ENCODE measurements at regions not wholly inside any gene's neighbourhood (a gene's known extent, or its start where the extent isn't known, plus 50 kb on each side); places are given as distances from the start of the nearest gene placed in this dataset.
A peak's percentile ranks its signal among the peaks of the same experiment; 100 is the strongest.

DNA sequence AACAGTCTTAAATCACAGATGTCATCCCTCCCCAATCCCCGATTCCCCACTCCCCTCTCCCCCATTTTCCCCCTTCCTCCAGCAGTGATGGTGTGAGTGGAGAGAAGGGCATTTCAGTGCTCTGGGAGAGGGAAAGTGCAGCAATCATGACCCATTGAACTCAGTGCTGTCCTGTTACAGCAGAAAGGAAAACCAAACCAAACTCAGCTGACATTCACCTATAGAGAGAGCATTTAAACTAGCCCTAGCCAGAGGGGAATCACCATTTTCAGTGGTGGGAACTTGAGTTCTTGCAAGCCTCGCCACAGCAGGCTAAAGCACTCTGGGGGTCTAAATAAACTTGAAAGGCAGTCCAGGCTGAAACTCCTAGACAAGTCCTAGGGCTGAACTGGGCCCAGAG is 129.9 kb upstream of the COL21A1 start:
- Mint-ChIP-seq H3K36me3 (ENCODE audit: low read depth) (no peaks in the 10 kb centered on the region), H3K9me3 (ENCODE audit: low read depth) (peaks cover 7% of the 10 kb centered on the region), H3K27ac (ENCODE audit: unreplicated experiment) (no peak overlapping the region), H3K4me1 (ENCODE audit: low read depth) (peaks cover 29% of the 10 kb centered on the region), H3K4me3 (ENCODE audit: unreplicated experiment) (no peak overlapping the region), H3K27me3 (ENCODE audit: low read depth) (no peaks in the 10 kb centered on the region)
- DNase-seq (ENCODE audit: low spot score), result no peak
- TF ChIP-seq, protein P1, sequence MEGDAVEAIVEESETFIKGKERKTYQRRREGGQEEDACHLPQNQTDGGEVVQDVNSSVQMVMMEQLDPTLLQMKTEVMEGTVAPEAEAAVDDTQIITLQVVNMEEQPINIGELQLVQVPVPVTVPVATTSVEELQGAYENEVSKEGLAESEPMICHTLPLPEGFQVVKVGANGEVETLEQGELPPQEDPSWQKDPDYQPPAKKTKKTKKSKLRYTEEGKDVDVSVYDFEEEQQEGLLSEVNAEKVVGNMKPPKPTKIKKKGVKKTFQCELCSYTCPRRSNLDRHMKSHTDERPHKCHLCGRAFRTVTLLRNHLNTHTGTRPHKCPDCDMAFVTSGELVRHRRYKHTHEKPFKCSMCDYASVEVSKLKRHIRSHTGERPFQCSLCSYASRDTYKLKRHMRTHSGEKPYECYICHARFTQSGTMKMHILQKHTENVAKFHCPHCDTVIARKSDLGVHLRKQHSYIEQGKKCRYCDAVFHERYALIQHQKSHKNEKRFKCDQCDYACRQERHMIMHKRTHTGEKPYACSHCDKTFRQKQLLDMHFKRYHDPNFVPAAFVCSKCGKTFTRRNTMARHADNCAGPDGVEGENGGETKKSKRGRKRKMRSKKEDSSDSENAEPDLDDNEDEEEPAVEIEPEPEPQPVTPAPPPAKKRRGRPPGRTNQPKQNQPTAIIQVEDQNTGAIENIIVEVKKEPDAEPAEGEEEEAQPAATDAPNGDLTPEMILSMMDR (IDR thresholded peaks at IDR 0.05), result no peak

DNA sequence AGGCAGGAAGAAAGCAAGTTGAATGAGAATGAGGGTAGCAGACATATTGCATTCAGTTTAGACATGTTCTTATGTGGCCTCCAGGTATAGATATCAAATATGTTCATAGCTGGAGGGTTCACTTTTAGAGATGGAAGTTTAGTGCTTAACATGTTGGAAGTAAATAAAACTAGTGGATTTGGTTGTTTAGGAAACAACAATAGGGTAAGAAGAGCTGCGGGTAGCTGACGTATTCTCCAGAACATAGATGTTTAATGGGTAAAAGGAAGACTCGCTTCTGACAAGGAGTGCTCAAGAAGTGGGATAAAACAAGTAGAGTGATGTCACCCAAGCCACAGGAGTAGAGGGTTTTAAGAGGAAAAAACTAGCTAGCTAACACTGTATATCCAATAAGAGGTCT is 128.4 kb upstream of the COL21A1 start:
- no peak overlapping the region for H3K4me3 Mint-ChIP-seq (ENCODE audit: unreplicated experiment)
- peaks cover 7% of the 10 kb centered on the region for H3K9me3 Mint-ChIP-seq (ENCODE audit: low read depth)
- TF ChIP-seq, protein P1 (IDR thresholded peaks at IDR 0.05), result no peak
- DNase-seq (ENCODE audit: low spot score), result no peak
- peaks cover 42% of the 10 kb centered on the region for H3K4me1 Mint-ChIP-seq (ENCODE audit: low read depth)
- H3K36me3 Mint-ChIP-seq (ENCODE audit: low read depth), result no peaks in the 10 kb centered on the region
- no peak overlapping the region for H3K27ac Mint-ChIP-seq (ENCODE audit: unreplicated experiment)
- H3K27me3 Mint-ChIP-seq (ENCODE audit: low read depth), result no peaks in the 10 kb centered on the region

DNA sequence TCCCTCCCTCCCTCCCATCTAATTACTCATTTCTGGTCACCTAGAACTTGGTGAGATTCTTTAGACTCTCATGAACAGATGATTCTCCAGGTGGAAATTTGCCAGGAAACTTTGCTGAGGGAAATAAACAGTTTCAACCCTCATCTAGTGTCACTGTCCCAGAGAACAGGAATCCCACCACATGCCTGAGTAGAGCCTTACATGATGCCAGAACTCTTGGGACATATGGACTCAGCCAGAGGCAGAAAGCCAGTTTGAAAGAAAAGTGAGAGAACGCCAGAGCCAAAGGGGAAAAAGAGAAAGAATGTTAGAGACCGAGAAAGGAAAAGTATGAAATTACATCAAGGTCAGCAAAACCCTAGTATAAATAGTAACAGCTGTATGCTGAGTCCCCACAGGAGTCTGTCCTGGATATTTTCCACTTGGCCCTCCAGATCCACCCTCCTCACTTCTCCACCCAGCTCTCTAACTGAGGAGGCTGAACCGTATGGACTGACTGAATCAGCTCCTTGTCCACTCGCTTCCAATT is 127.5 kb upstream of the COL21A1 start:
- TF ChIP-seq, protein P1 (IDR thresholded peaks at IDR 0.05), result no peak
- peak overlapping the region; percentile 61 for H3K4me3 Mint-ChIP-seq (ENCODE audit: unreplicated experiment)
- DNase-seq (ENCODE audit: low spot score), result no peak
- H3K27ac Mint-ChIP-seq (ENCODE audit: unreplicated experiment), result peak overlapping the region; percentile 98
- peaks cover 51% of the 10 kb centered on the region for H3K4me1 Mint-ChIP-seq (ENCODE audit: low read depth)
- peaks cover 2% of the 10 kb centered on the region for H3K9me3 Mint-ChIP-seq (ENCODE audit: low read depth)
- no peaks in the 10 kb centered on the region for H3K36me3 Mint-ChIP-seq (ENCODE audit: low read depth)
- H3K27me3 Mint-ChIP-seq (ENCODE audit: low read depth), result no peaks in the 10 kb centered on the region

DNA sequence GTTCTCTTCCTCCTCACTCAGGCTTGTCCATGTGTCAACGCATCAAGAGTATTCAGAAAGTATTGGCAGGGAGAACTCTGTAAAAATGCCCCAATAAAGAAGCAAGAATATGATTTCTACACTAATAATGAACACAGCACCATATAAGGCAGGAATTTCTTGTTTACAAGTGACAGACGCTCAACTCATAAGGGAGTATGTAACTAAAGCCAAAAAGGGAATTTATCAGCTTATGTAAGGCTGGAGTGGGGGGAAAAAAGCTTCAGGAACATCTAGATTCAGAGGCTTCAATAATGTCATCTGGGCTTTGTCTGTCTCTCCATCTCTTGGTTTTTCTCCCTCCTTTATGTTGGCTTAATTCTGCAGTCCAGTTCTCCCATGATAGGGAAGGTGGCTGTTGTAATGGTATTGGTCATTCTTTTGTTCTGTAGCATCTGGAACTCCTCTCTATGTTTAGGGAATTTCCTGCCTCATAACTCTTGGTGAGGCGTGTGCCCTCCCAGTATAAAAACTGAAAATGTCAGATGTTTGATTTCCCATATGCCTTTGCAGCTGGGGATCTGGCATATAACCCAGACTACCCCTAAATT is 125.1 kb upstream of the COL21A1 start:
- H3K9me3 Mint-ChIP-seq (ENCODE audit: low read depth), result no peaks in the 10 kb centered on the region
- H3K27me3 Mint-ChIP-seq (ENCODE audit: low read depth), result no peaks in the 10 kb centered on the region
- H3K4me3 Mint-ChIP-seq (ENCODE audit: unreplicated experiment), result no peak overlapping the region
- no peak overlapping the region for H3K27ac Mint-ChIP-seq (ENCODE audit: unreplicated experiment)
- no peaks in the 10 kb centered on the region for H3K36me3 Mint-ChIP-seq (ENCODE audit: low read depth)
- peaks cover 58% of the 10 kb centered on the region for H3K4me1 Mint-ChIP-seq (ENCODE audit: low read depth)
- TF ChIP-seq, protein P1 (IDR thresholded peaks at IDR 0.05), result no peak
- no peak for DNase-seq (ENCODE audit: low spot score)

DNA sequence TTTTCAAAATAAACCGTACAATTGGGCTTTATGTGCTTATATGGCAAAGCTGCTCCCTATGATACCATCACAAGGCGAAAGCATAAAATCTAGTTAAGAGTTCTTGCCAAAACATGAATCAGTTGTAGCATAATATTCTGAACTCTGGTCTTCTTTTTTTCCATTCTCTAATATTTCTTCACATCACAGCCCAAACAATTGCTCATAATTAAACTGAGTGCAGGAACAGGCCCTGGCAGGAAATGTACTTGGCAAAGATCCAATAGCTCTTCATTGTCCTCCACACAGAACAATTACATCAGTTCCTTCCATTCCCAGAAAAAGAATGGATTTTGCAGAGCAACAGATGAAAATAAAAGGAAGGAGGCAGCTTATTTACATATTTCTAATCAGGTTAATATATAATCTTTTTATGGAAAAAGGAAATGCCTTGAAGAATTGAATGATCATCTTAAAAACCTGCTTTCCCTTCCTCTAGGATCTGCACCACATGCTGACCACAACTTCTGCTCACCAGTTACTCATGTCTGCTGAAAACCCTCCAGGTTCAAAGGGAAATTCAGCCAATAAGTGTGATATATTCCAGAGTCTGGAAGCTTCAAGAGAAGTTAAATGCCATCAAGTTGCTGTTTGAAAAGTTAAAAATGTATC is 123.3 kb upstream of the COL21A1 start:
- Mint-ChIP-seq H3K36me3 (ENCODE audit: low read depth) (no peaks in the 10 kb centered on the region), H3K27ac (ENCODE audit: unreplicated experiment) (peak overlapping the region; percentile 94), H3K27me3 (ENCODE audit: low read depth) (no peaks in the 10 kb centered on the region), H3K4me3 (ENCODE audit: unreplicated experiment) (peak overlapping the region; percentile 60), H3K9me3 (ENCODE audit: low read depth) (no peaks in the 10 kb centered on the region), H3K4me1 (ENCODE audit: low read depth) (peaks cover 57% of the 10 kb centered on the region)
- TF ChIP-seq, protein P1 (IDR thresholded peaks at IDR 0.05), result no peak
- no peak for DNase-seq (ENCODE audit: low spot score)

All from chondrocyte (in vitro differentiated cells).